ENCODE measurements at regions not wholly inside any gene's neighbourhood (a gene's known extent, or its start where the extent isn't known, plus 50 kb on each side); places are given as distances from the start of the nearest gene placed in this dataset.

DNA sequence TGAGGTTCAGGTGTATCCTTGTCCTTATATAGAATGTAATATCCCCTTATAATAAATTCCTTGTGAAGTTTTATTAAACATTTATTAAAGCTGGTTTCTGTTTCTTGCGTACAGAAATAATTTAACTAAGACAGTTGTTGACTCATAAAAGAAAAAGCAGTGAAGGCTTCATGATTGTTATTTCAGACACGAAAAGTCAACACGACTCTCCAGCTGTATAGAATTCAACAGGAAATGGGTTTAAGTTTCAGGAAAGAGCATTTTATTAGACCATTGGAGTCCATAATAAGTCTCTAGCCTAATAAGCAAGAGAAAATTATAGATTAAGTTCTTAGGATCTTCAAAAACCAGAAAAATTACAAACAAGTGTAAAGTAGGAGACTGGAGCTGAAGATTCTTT is 62.2 kb downstream of the KCNE4 start:
- TF ChIP-seq POLR2AphosphoS5 (IDR thresholded peaks at IDR 0.05; ENCODE audit: low read length) = no peak
- TF ChIP-seq SIN3A (IDR thresholded peaks at IDR 0.05; ENCODE audit: low read depth, low read length) = no peak
- no peak for TF ChIP-seq MTA3 (IDR thresholded peaks at IDR 0.05; ENCODE audit: borderline replicate concordance, low read length)

Measured in GM12878 (cell line).